ENCODE measurements at regions not wholly inside any gene's neighbourhood (a gene's known extent, or its start where the extent isn't known, plus 50 kb on each side); places are given as distances from the start of the nearest gene placed in this dataset.

DNA sequence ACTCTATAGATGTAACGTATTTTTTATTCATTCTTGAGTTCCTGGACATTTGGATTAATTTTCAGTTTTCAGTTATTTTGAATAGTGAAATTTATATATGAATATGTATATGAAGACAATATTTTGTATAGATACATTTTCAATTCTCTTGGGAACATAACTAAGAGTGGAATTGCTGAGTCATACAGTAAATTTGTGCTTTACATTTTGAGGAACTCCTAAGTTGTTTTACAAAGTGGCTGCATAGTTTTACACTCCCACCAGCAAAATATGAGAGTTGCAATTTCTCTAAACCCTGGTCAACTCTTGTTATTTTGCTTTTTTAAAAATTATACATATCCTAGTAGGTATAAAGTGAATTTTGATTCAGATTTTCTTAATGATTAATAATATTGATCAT lies 1838.6 kb upstream of the SEL1L start:
- TF ChIP-seq, protein P1, sequence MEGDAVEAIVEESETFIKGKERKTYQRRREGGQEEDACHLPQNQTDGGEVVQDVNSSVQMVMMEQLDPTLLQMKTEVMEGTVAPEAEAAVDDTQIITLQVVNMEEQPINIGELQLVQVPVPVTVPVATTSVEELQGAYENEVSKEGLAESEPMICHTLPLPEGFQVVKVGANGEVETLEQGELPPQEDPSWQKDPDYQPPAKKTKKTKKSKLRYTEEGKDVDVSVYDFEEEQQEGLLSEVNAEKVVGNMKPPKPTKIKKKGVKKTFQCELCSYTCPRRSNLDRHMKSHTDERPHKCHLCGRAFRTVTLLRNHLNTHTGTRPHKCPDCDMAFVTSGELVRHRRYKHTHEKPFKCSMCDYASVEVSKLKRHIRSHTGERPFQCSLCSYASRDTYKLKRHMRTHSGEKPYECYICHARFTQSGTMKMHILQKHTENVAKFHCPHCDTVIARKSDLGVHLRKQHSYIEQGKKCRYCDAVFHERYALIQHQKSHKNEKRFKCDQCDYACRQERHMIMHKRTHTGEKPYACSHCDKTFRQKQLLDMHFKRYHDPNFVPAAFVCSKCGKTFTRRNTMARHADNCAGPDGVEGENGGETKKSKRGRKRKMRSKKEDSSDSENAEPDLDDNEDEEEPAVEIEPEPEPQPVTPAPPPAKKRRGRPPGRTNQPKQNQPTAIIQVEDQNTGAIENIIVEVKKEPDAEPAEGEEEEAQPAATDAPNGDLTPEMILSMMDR (IDR thresholded peaks at IDR 0.05; ENCODE audit: borderline replicate concordance, extremely low read depth, low read length, poor library complexity, severe bottlenecking): no peak
- TF ChIP-seq EZH2 (IDR thresholded peaks at IDR 0.05; ENCODE audit: borderline replicate concordance, low read depth, low read length, severe bottlenecking): no peak

Measured in DND-41 (cell line).